Keratinocyte (primary cell): ENCODE measurements at regions not wholly inside any gene's neighbourhood (a gene's known extent, or its start where the extent isn't known, plus 50 kb on each side); places are given as distances from the start of the nearest gene placed in this dataset.

Source experiments
- DNase-seq: peaks from one replicate; pipeline ENCODE4 v3.0.0-alpha.2; 2011; ENCODE audit warnings: low read depth, missing footprints, low spot score
- FAIRE-seq: peaks from 2 replicates; lab custom pipeline; 2011; peaks lifted over from hg19 to GRCh38; lab: Jason Lieb, UNC
- H2AFZ ChIP-seq: 2 replicates; pipeline ENCODE4 v1.6.0; 2012; ENCODE audit warnings: low read length, control low read depth, inconsistent platforms; ENCODE audit not compliant: control insufficient read depth
- H3K27ac ChIP-seq: 2 replicates; pipeline ENCODE4 v1.5.1; 2011; ENCODE audit warnings: low read length; ENCODE audit not compliant: control insufficient read depth, insufficient read depth
- H3K27me3 ChIP-seq: 3 replicates; pipeline ENCODE4 v1.6.0; 2011; ENCODE audit warnings: low read length; ENCODE audit not compliant: control insufficient read depth, insufficient read depth; ENCODE audit errors: extremely low read depth
- H3K36me3 ChIP-seq, 2 experiments: 2 replicates in 1 of 2; 3 replicates in 1 of 2; pipeline ENCODE4 v1.5.1; 2011; ENCODE audit warnings: low read length in 2 of 2, mild to moderate bottlenecking in 1 of 2; ENCODE audit not compliant: control insufficient read depth in 2 of 2, insufficient read depth in 2 of 2; ENCODE audit errors: extremely low read depth in 1 of 2
- H3K4me1 ChIP-seq: 3 replicates; pipeline ENCODE4 v1.5.1; 2011; ENCODE audit warnings: low read length; ENCODE audit not compliant: control insufficient read depth, insufficient read depth; ENCODE audit errors: extremely low read depth
- H3K4me2 ChIP-seq: 3 replicates; pipeline ENCODE4 v1.6.0; 2011; ENCODE audit warnings: low read depth, low read length; ENCODE audit not compliant: control insufficient read depth, insufficient read depth; ENCODE audit errors: extremely low read depth
- H3K4me3 ChIP-seq, 3 experiments: fragments of 200-600 bp in 1 of 3; sonication (generic) in 1 of 3; 2 replicates in 2 of 3; 3 replicates in 1 of 3; pipeline ENCODE4 v1.5.1; 2011 to 2016; ENCODE audit warnings: low read length in 3 of 3, mild to moderate bottlenecking in 3 of 3, control low read depth in 2 of 3, inconsistent platforms in 1 of 3, low read depth in 1 of 3, mixed read lengths in 1 of 3, mixed run types in 1 of 3, moderate library complexity in 1 of 3; ENCODE audit not compliant: control insufficient read depth in 2 of 3, insufficient read depth in 2 of 3; ENCODE audit errors: extremely low read depth in 1 of 3
- H3K79me2 ChIP-seq: 2 replicates; pipeline ENCODE4 v1.6.0; 2012; ENCODE audit warnings: low read length; ENCODE audit not compliant: control insufficient read depth, insufficient read depth
- H3K9ac ChIP-seq: 3 replicates; pipeline ENCODE4 v1.6.0; 2011; ENCODE audit warnings: low read length; ENCODE audit not compliant: control insufficient read depth, insufficient read depth; ENCODE audit errors: extremely low read depth
- H3K9me1 ChIP-seq: 3 replicates; pipeline ENCODE4 v1.6.0; 2011; ENCODE audit warnings: low read length; ENCODE audit not compliant: control insufficient read depth, insufficient read depth; ENCODE audit errors: extremely low read depth
- H3K9me3 ChIP-seq: 2 replicates; pipeline ENCODE4 v1.5.1; 2012; ENCODE audit warnings: low read depth, low read length; ENCODE audit not compliant: control insufficient read depth
- H4K20me1 ChIP-seq: 3 replicates; pipeline ENCODE4 v1.6.0; 2011; ENCODE audit warnings: low read length; ENCODE audit not compliant: control insufficient read depth, insufficient read depth; ENCODE audit errors: extremely low read depth
- CTCF ChIP-seq, 3 experiments: IDR thresholded peaks in 1 of 3; conservative IDR thresholded peaks in 1 of 3; optimal IDR thresholded peaks in 1 of 3; 2 replicates in 2 of 3; 3 replicates in 1 of 3; pipeline versions ENCODE3 to v1.5.1; 2011; ENCODE audit warnings: low read length in 3 of 3, mild to moderate bottlenecking in 3 of 3, moderate library complexity in 2 of 3, control low read depth in 1 of 3, inconsistent platforms in 1 of 3; ENCODE audit not compliant: insufficient read depth in 2 of 3; ENCODE audit errors: extremely low read depth in 1 of 3
- EZH2 ChIP-seq: IDR thresholded peaks from one replicate; pipeline ENCODE4 v1.6.1; 2012; ENCODE audit warnings: inconsistent platforms, mild to moderate bottlenecking, low read length, moderate library complexity
- dilution Hi-C: fragments of 300-500 bp; cut with MboI; formaldehyde crosslinking; loops from one replicate; pipeline ENCODE4 v1.7.0; 2020; ENCODE audit warnings: low sequenced_read_pairs; ENCODE audit not compliant: extremely low pct_ligation_motif_present

- dilution Hi-C loops, result no loop called here
- H3K9me3 ChIP-seq, result no peaks in the 10 kb centered on the region
- H3K9ac ChIP-seq, result no peak overlapping the region
- H3K79me2 ChIP-seq, result no peaks in the 10 kb centered on the region
- no peak for TF ChIP-seq CTCF (optimal IDR thresholded peaks at IDR 0.05 in 1 of 3, IDR thresholded peaks at IDR 0.05 in 1 of 3, conservative IDR thresholded peaks at IDR 0.05 in 1 of 3; ENCODE audit: extremely low read depth in 1 of 3, insufficient read depth in 2 of 3, low read length in 3 of 3)
- TF ChIP-seq EZH2, result no peak
- no peaks in the 10 kb centered on the region for H4K20me1 ChIP-seq
- H3K9me1 ChIP-seq, result no peaks in the 10 kb centered on the region
- H3K4me2 ChIP-seq, result no peak overlapping the region
- peaks cover 9% of the 10 kb centered on the region for H3K4me1 ChIP-seq
- H3K27me3 ChIP-seq, result no peaks in the 10 kb centered on the region
- no peaks in the 10 kb centered on the region for H3K36me3 ChIP-seq
- no peak overlapping the region for H2AFZ ChIP-seq
- no peak overlapping the region for H3K4me3 ChIP-seq
- H3K27ac ChIP-seq, result no peak overlapping the region
- FAIRE-seq (no peak), DNase-seq (no peak)
Observed at GRCh38 chrX:84737471-84737871, 235.2 kb upstream of the HDX start.

- Histone ChIP-seq H2AFZ (no peak overlapping the region), H3K9me3 (no peaks in the 10 kb centered on the region)
Observed at GRCh38 chrX:84747516-84747915, 245.3 kb upstream of the HDX start.

More at GRCh38 chrX:84747516-84747915, 245.3 kb upstream of the HDX start:
- no peaks in the 10 kb centered on the region for H3K27me3 ChIP-seq
- no peak overlapping the region for H3K9ac ChIP-seq
- no peak for TF ChIP-seq EZH2
- TF ChIP-seq CTCF (optimal IDR thresholded peaks at IDR 0.05 in 1 of 3, IDR thresholded peaks at IDR 0.05 in 1 of 3, conservative IDR thresholded peaks at IDR 0.05 in 1 of 3; ENCODE audit: extremely low read depth in 1 of 3, insufficient read depth in 2 of 3, low read length in 3 of 3), result no peak
- no peaks in the 10 kb centered on the region for H4K20me1 ChIP-seq
- H3K79me2 ChIP-seq, result no peaks in the 10 kb centered on the region
- FAIRE-seq, result no peak
- H3K4me2 ChIP-seq, result no peak overlapping the region
- no peak overlapping the region for H3K4me3 ChIP-seq
- no peak for DNase-seq
- H3K9me1 ChIP-seq, result no peaks in the 10 kb centered on the region
- no peaks in the 10 kb centered on the region for H3K4me1 ChIP-seq
- no peak overlapping the region for H3K27ac ChIP-seq
- dilution Hi-C loops, result no loop called here
- no peaks in the 10 kb centered on the region for H3K36me3 ChIP-seq
